Naive thymus-derived CD8-positive, alpha-beta T cell (primary cell): ENCODE measurements at regions not wholly inside any gene's neighbourhood (a gene's known extent, or its start where the extent isn't known, plus 50 kb on each side); places are given as distances from the start of the nearest gene placed in this dataset.
"Not testable (repeated sequence)": the region's sequence is repeated elsewhere in the genome, so short reads cannot be mapped to it uniquely, and the experiment has no call there.

Experiments
- ATAC-seq, 2 donors: fragments of 150-1000 bp; cut with Tn5 transposase in 1 of 2; sonication (Bioruptor Pico), chemical (Tn5 transposase) in 1 of 2; 1 replicate in 1 of 2; 2 replicates in 1 of 2; pipeline ENCODE4 v1.10.0; 2021; ENCODE audit warnings: mild to moderate bottlenecking in 2 of 2, moderate library complexity in 2 of 2
- POLR2A ChIA-PET: fragments of 350-600 bp; sonication (Branson Sonifier 250); formaldehyde crosslinking; loops from one replicate; lab custom pipeline; 2021; ENCODE audit warnings: antibody characterized with exemption; lab: Charles Lee
- DNase-seq, 10 donors: peaks; one replicate each; pipeline versions ENCODE4 v3.0.0 to v3.0.0-alpha.2; 2020 to 2022
- H3K27ac Mint-ChIP-seq, 10 donors: one replicate each; pipeline ENCODE4 v1.8.0; 2020 to 2022; ENCODE audit warnings: mild to moderate bottlenecking in 10 of 10, mixed read lengths in 10 of 10, moderate library complexity in 4 of 10, inconsistent platforms in 1 of 10
- H3K27me3 Mint-ChIP-seq, 5 donors: one replicate each; pipeline ENCODE4 v1.8.0; 2021 to 2022; ENCODE audit warnings: mixed read lengths in 5 of 5
- H3K36me3 Mint-ChIP-seq, 3 donors: one replicate each; pipeline ENCODE4 v1.8.0; 2020 to 2022; ENCODE audit warnings: mixed read lengths in 3 of 3, mild to moderate bottlenecking in 2 of 3, inconsistent platforms in 1 of 3
- H3K4me1 Mint-ChIP-seq, 4 donors: one replicate each; pipeline ENCODE4 v1.8.0; 2021 to 2022; ENCODE audit warnings: mixed read lengths in 4 of 4
- H3K4me3 Mint-ChIP-seq, 10 donors: one replicate each; pipeline ENCODE4 v1.8.0; 2020 to 2022; ENCODE audit warnings: mild to moderate bottlenecking in 10 of 10, mixed read lengths in 10 of 10, moderate library complexity in 6 of 10, inconsistent platforms in 1 of 10
- H3K9me3 Mint-ChIP-seq, 9 donors: one replicate each; pipeline ENCODE4 v1.8.0; 2020 to 2022; ENCODE audit warnings: mixed read lengths in 9 of 9, mild to moderate bottlenecking in 3 of 9, inconsistent platforms in 1 of 9, moderate library complexity in 1 of 9

- POLR2A ChIA-PET: no interaction called here
- DNase-seq (no peak), ATAC-seq (no peak)
- Mint-ChIP-seq H3K9me3 (peaks cover 0 to 24% (median 3%) of the 10 kb centered on the region in 9 donors), H3K27ac (no peak overlapping the region), H3K4me1 (no peaks in the 10 kb centered on the region), H3K27me3 (no peaks in the 10 kb centered on the region), H3K36me3 (no peaks in the 10 kb centered on the region), H3K4me3 (no peak overlapping the region)
These were observed 358.7 kb downstream of the DSC3 start for GRCh38 chr18:30683836-30684235.

GRCh38 chr18:30682672-30683071, 359.9 kb downstream of the DSC3 start:
- DNase-seq: no peak
- POLR2A ChIA-PET: no interaction called here
- no peak overlapping the region for H3K4me3 Mint-ChIP-seq

GRCh38 chr18:30679285-30679930, 363.1 kb downstream of the DSC3 start:
- H3K36me3 Mint-ChIP-seq: no peaks in the 10 kb centered on the region
- no peak overlapping the region for H3K4me3 Mint-ChIP-seq
- ATAC-seq (no peak), DNase-seq (no peak)
- no peak overlapping the region for H3K27ac Mint-ChIP-seq
- POLR2A ChIA-PET: no interaction called here
- no peaks in the 10 kb centered on the region for H3K4me1 Mint-ChIP-seq
- H3K27me3 Mint-ChIP-seq: no peaks in the 10 kb centered on the region
- H3K9me3 Mint-ChIP-seq: peaks cover 0 to 12% (median 1%) of the 10 kb centered on the region in 9 donors

More at GRCh38 chr18:30682672-30683071, 359.9 kb downstream of the DSC3 start:
- Mint-ChIP-seq H3K9me3 (peaks cover 0 to 17% (median 1%) of the 10 kb centered on the region in 9 donors), H3K27ac (no peak overlapping the region), H3K36me3 (no peaks in the 10 kb centered on the region), H3K27me3 (no peaks in the 10 kb centered on the region), H3K4me1 (no peaks in the 10 kb centered on the region)
- ATAC-seq: no peak

GRCh38 chr18:30677813-30678212, 364.7 kb downstream of the DSC3 start:
- H3K27me3 Mint-ChIP-seq, ATAC-seq, H3K27ac Mint-ChIP-seq, H3K4me1 Mint-ChIP-seq, POLR2A ChIA-PET, H3K36me3 Mint-ChIP-seq, H3K4me3 Mint-ChIP-seq, DNase-seq: not testable (repeated sequence)
- H3K9me3 Mint-ChIP-seq: peaks cover 0 to 12% (median 1%) of the 10 kb centered on the region in 9 donors

GRCh38 chr18:30676053-30676480, 366.5 kb downstream of the DSC3 start:
- Mint-ChIP-seq H3K4me1 (no peaks in the 10 kb centered on the region), H3K4me3 (no peak overlapping the region), H3K9me3 (peaks cover 0 to 9% (median 2%) of the 10 kb centered on the region in 9 donors), H3K27me3 (no peaks in the 10 kb centered on the region), H3K27ac (no peak overlapping the region), H3K36me3 (no peaks in the 10 kb centered on the region)
- DNase-seq: no peak
- POLR2A ChIA-PET: no interaction called here
- no peak for ATAC-seq

- POLR2A ChIA-PET: no interaction called here
- Mint-ChIP-seq H3K27me3 (no peaks in the 10 kb centered on the region), H3K36me3 (no peaks in the 10 kb centered on the region), H3K27ac (no peak overlapping the region), H3K4me3 (no peak overlapping the region), H3K4me1 (no peaks in the 10 kb centered on the region), H3K9me3 (peaks cover 0 to 9% (median 2%) of the 10 kb centered on the region in 9 donors)
- DNase-seq: no peak
- ATAC-seq: no peak
These were observed 367.0 kb downstream of the DSC3 start for GRCh38 chr18:30675493-30675892.

GRCh38 chr18:30675072-30675471, 367.5 kb downstream of the DSC3 start:
- DNase-seq: no peak
- no peaks in the 10 kb centered on the region for H3K27me3 Mint-ChIP-seq
- H3K36me3 Mint-ChIP-seq: no peaks in the 10 kb centered on the region
- peaks cover 0 to 9% (median 3%) of the 10 kb centered on the region in 9 donors for H3K9me3 Mint-ChIP-seq
- H3K4me1 Mint-ChIP-seq: no peaks in the 10 kb centered on the region
- no peak overlapping the region for H3K27ac Mint-ChIP-seq
- no peak overlapping the region for H3K4me3 Mint-ChIP-seq
- POLR2A ChIA-PET: no interaction called here
- ATAC-seq: no peak

GRCh38 chr18:30674596-30674995, 367.9 kb downstream of the DSC3 start:
- no peak for ATAC-seq
- peaks cover 0 to 9% (median 3%) of the 10 kb centered on the region in 9 donors for H3K9me3 Mint-ChIP-seq

GRCh38 chr18:30672439-30672838, 370.1 kb downstream of the DSC3 start:
- H3K36me3 Mint-ChIP-seq, H3K27ac Mint-ChIP-seq, DNase-seq, H3K9me3 Mint-ChIP-seq, H3K4me1 Mint-ChIP-seq, H3K4me3 Mint-ChIP-seq, ATAC-seq, POLR2A ChIA-PET, H3K27me3 Mint-ChIP-seq: not testable (repeated sequence)

More at GRCh38 chr18:30674596-30674995, 367.9 kb downstream of the DSC3 start:
- DNase-seq: no peak
- Mint-ChIP-seq H3K36me3 (no peaks in the 10 kb centered on the region), H3K4me3 (no peak overlapping the region), H3K27ac (no peak overlapping the region), H3K27me3 (no peaks in the 10 kb centered on the region), H3K4me1 (no peaks in the 10 kb centered on the region)
- POLR2A ChIA-PET: no interaction called here

GRCh38 chr18:30658306-30658705, 384.2 kb downstream of the DSC3 start:
- peaks cover 0 to 30% (median 10%) of the 10 kb centered on the region in 9 donors for H3K9me3 Mint-ChIP-seq
- no peaks in the 10 kb centered on the region for H3K36me3 Mint-ChIP-seq
- no peak for ATAC-seq
- H3K27me3 Mint-ChIP-seq: no peaks in the 10 kb centered on the region
- no peak overlapping the region for H3K4me3 Mint-ChIP-seq
- H3K27ac Mint-ChIP-seq: no peak overlapping the region
- POLR2A ChIA-PET: no interaction called here
- DNase-seq: no peak
- H3K4me1 Mint-ChIP-seq: no peaks in the 10 kb centered on the region

- DNase-seq (no peak), ATAC-seq (no peak)
- Mint-ChIP-seq H3K27me3 (no peaks in the 10 kb centered on the region), H3K4me1 (no peaks in the 10 kb centered on the region), H3K9me3 (peaks cover 0 to 9% (median 0%) of the 10 kb centered on the region in 9 donors), H3K4me3 (no peak overlapping the region), H3K27ac (no peak overlapping the region), H3K36me3 (no peaks in the 10 kb centered on the region)
- POLR2A ChIA-PET: no interaction called here
These were observed 390.2 kb downstream of the DSC3 start for GRCh38 chr18:30652387-30652786.

GRCh38 chr18:30650499-30650898, 392.0 kb downstream of the DSC3 start:
- Mint-ChIP-seq H3K9me3 (peaks cover 0 to 9% (median 0%) of the 10 kb centered on the region in 9 donors), H3K27ac (no peak overlapping the region), H3K36me3 (no peaks in the 10 kb centered on the region), H3K4me1 (no peaks in the 10 kb centered on the region), H3K4me3 (no peak overlapping the region), H3K27me3 (no peaks in the 10 kb centered on the region)
- POLR2A ChIA-PET: no interaction called here
- ATAC-seq: no peak
- DNase-seq: no peak

GRCh38 chr18:30644158-30644557, 398.4 kb downstream of the DSC3 start:
- Mint-ChIP-seq H3K36me3 (no peaks in the 10 kb centered on the region), H3K4me1 (no peaks in the 10 kb centered on the region), H3K9me3 (peaks cover 0 to 6% (median 2%) of the 10 kb centered on the region in 9 donors), H3K27ac (no peak overlapping the region), H3K4me3 (no peak overlapping the region), H3K27me3 (no peaks in the 10 kb centered on the region)
- POLR2A ChIA-PET: no interaction called here
- no peak for DNase-seq
- ATAC-seq: no peak

GRCh38 chr18:30639361-30639760, 403.2 kb downstream of the DSC3 start:
- ATAC-seq: no peak
- POLR2A ChIA-PET: no interaction called here
- Mint-ChIP-seq H3K4me3 (no peak overlapping the region), H3K4me1 (no peaks in the 10 kb centered on the region), H3K9me3 (peaks cover 0 to 26% (median 7%) of the 10 kb centered on the region in 9 donors), H3K36me3 (no peaks in the 10 kb centered on the region), H3K27ac (no peak overlapping the region), H3K27me3 (no peaks in the 10 kb centered on the region)
- DNase-seq: no peak
